NCI-H1436 (cell line): ENCODE measurements at regions not wholly inside any gene's neighbourhood (a gene's known extent, or its start where the extent isn't known, plus 50 kb on each side); places are given as distances from the start of the nearest gene placed in this dataset.
"Not testable (repeated sequence)": the region's sequence is repeated elsewhere in the genome, so short reads cannot be mapped to it uniquely, and the experiment has no call there.

ENCODE experiments used
- DNase-seq: peaks from one replicate; lab custom pipeline; 2025; lab: John Stamatoyannopoulos, UW

- DNase-seq, result no peak
Observed at GRCh38 chr13:81388400-81388799, 1047.5 kb upstream of the SPRY2 start.

- DNase-seq, result no peak
Observed at GRCh38 chr13:81383444-81383843, 1042.5 kb upstream of the SPRY2 start.

GRCh38 chr13:81382246-81382645, 1041.3 kb upstream of the SPRY2 start:
- no peak for DNase-seq

GRCh38 chr13:81381560-81381959, 1040.6 kb upstream of the SPRY2 start:
- no peak for DNase-seq

GRCh38 chr13:81379183-81379582, 1038.3 kb upstream of the SPRY2 start:
- DNase-seq, result no peak

- DNase-seq, result no peak
Observed at GRCh38 chr13:81377921-81378320, 1037.0 kb upstream of the SPRY2 start.

GRCh38 chr13:81375709-81376108, 1034.8 kb upstream of the SPRY2 start:
- DNase-seq, result no peak

GRCh38 chr13:81362711-81363110, 1021.8 kb upstream of the SPRY2 start:
- DNase-seq, result not testable (repeated sequence)

GRCh38 chr13:81350056-81350455, 1009.1 kb upstream of the SPRY2 start:
- no peak for DNase-seq

GRCh38 chr13:81340118-81341069, 999.5 kb upstream of the SPRY2 start:
- not testable (repeated sequence) for DNase-seq

- not testable (repeated sequence) for DNase-seq
Observed at GRCh38 chr13:81339666-81340065, 998.7 kb upstream of the SPRY2 start.

- no peak for DNase-seq
Observed at GRCh38 chr13:81334481-81334880, 993.6 kb upstream of the SPRY2 start.

- DNase-seq, result peak; percentile 29
Observed at GRCh38 chr13:81326913-81327312, 986.0 kb upstream of the SPRY2 start.

- DNase-seq, result no peak
Observed at GRCh38 chr13:81320516-81320915, 979.6 kb upstream of the SPRY2 start.

- no peak for DNase-seq
Observed at GRCh38 chr13:81319351-81319750, 978.4 kb upstream of the SPRY2 start.

- no peak for DNase-seq
Observed at GRCh38 chr13:81318231-81319019, 977.5 kb upstream of the SPRY2 start.

- DNase-seq, result no peak
Observed at GRCh38 chr13:81314461-81314860, 973.5 kb upstream of the SPRY2 start.

- no peak for DNase-seq
Observed at GRCh38 chr13:81305928-81306327, 965.0 kb upstream of the SPRY2 start.

GRCh38 chr13:81304121-81304659, 963.3 kb upstream of the SPRY2 start:
- no peak for DNase-seq

- DNase-seq, result no peak
Observed at GRCh38 chr13:81302677-81303076, 961.8 kb upstream of the SPRY2 start.

GRCh38 chr13:81302125-81302524, 961.2 kb upstream of the SPRY2 start:
- no peak for DNase-seq

GRCh38 chr13:81295177-81295576, 954.3 kb upstream of the SPRY2 start:
- DNase-seq, result no peak
